Ascending aorta (tissue), 2 donors: ENCODE measurements at regions not wholly inside any gene's neighbourhood (a gene's known extent, or its start where the extent isn't known, plus 50 kb on each side); places are given as distances from the start of the nearest gene placed in this dataset.
"Not testable (repeated sequence)": the region's sequence is repeated elsewhere in the genome, so short reads cannot be mapped to it uniquely, and the experiment has no call there.

Source experiments
- DNase-seq, 2 donors: peaks; one replicate each; pipeline ENCODE4 v3.0.0-alpha.2; 2019; ENCODE audit warnings: low spot score in 2 of 2
- H3K27ac ChIP-seq, 2 donors: fragments of 200-600 bp; sonication (generic); one replicate each; pipeline ENCODE4 v1.5.1; 2016 to 2017; ENCODE audit warnings: mild to moderate bottlenecking in 1 of 2
- H3K27me3 ChIP-seq: fragments of 200-600 bp; sonication (generic); one replicate; pipeline ENCODE4 v1.5.1; 2017
- H3K36me3 ChIP-seq, 2 donors: fragments of 200-600 bp; sonication (generic); one replicate each; pipeline ENCODE4 v1.5.1; 2016
- H3K4me1 ChIP-seq, 2 donors: fragments of 200-600 bp; sonication (generic); one replicate each; pipeline ENCODE4 v1.5.1; 2016 to 2017; ENCODE audit warnings: mild to moderate bottlenecking in 1 of 2
- H3K4me3 ChIP-seq, 2 donors: fragments of 200-600 bp; sonication (generic); one replicate each; pipeline ENCODE4 v1.5.1; 2016 to 2017; ENCODE audit warnings: mild to moderate bottlenecking in 1 of 2
- H3K9me3 ChIP-seq, 2 donors: fragments of 200-600 bp; sonication (generic); one replicate each; pipeline ENCODE4 v1.5.1; 2016
- intact Hi-C: fragments of 100-400 bp; cut with DNase I; formaldehyde crosslinking; loops from one replicate; pipeline ENCODE4 v1.15.1; 2023
- TF ChIP-seq, protein P1 (sequence below), 3 experiments: fragments of 200-600 bp in 2 of 3; fragments of 450-650 bp in 1 of 3; sonication (generic) in 2 of 3; IDR thresholded peaks; one replicate each; pipeline ENCODE4 v1.5.1; 2016 to 2019; ENCODE audit warnings: antibody characterized with exemption in 3 of 3, mild to moderate bottlenecking in 1 of 3, moderate library complexity in 1 of 3

DNA sequence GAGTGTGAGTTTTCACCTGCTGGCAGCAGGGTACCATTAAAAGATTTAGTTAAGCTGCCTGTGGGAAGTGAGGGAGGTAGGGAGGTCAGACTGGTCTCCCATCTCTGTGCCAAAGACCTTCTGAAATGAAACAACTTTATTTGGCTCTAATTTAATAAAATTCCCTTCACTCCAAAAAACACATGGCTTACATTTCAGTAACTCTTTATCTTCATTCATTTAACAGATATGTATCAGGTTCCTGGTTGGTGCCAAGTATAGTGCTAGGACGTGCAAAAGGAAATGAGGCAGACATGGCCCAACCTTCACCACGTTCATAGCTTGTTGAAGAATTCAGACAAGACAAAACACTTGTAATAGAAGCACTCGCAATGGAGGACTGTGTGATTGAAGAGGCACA lies 282.3 kb downstream of the SEC16B start:
- no peaks in the 10 kb centered on the region for H3K27me3 ChIP-seq
- no peak overlapping the region for H3K27ac ChIP-seq
- intact Hi-C loops, result no loop called here
- TF ChIP-seq, protein P1, sequence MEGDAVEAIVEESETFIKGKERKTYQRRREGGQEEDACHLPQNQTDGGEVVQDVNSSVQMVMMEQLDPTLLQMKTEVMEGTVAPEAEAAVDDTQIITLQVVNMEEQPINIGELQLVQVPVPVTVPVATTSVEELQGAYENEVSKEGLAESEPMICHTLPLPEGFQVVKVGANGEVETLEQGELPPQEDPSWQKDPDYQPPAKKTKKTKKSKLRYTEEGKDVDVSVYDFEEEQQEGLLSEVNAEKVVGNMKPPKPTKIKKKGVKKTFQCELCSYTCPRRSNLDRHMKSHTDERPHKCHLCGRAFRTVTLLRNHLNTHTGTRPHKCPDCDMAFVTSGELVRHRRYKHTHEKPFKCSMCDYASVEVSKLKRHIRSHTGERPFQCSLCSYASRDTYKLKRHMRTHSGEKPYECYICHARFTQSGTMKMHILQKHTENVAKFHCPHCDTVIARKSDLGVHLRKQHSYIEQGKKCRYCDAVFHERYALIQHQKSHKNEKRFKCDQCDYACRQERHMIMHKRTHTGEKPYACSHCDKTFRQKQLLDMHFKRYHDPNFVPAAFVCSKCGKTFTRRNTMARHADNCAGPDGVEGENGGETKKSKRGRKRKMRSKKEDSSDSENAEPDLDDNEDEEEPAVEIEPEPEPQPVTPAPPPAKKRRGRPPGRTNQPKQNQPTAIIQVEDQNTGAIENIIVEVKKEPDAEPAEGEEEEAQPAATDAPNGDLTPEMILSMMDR (IDR thresholded peaks at IDR 0.05), result no peak
- no peak for DNase-seq
- no peaks in the 10 kb centered on the region for H3K36me3 ChIP-seq
- H3K4me3 ChIP-seq, result no peak overlapping the region
- H3K4me1 ChIP-seq, result no peaks in the 10 kb centered on the region
- H3K9me3 ChIP-seq, result no peaks in the 10 kb centered on the region

DNA sequence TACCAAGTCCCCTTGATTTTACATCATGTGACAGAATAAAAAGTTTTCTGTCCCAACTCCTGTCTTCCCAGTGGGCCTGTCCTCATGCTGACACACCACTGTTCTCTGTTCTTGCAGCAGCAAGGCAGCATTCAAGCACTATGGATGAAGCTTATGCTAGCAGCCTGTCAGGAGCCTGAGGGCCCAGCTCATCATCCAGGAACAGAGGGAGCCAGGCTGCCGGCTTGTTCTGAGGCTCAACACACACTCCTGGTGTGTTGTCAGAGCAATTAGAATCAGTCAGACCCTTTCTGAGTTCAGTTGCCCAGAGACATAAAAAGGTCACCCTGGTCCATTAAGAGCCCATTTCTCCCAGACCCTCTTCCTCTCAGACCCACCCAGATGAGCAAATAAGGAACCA lies 282.9 kb downstream of the SEC16B start:
- TF ChIP-seq, protein P1 (IDR thresholded peaks at IDR 0.05), result no peak

DNA sequence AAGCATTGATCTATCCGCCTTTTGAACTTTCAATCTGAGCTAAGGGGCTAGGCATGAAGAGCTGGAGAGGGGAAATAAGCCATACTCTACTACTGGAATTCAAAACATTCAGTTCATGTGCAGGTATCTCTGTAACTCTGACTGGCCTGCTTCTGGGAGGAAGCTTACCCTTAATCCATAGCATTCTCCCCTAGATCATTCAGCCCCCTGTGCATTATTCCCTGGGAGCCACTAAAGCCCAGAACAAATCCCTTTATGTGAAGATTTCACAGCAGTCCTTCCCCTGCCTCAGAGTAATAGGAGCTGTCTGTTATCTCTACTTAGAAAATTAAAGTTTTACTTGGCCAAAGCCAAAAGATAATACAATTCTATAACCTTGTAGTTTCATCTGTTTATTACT lies 300.7 kb downstream of the SEC16B start:
- TF ChIP-seq, protein P1 (IDR thresholded peaks at IDR 0.05), result no peak
- DNase-seq, result no peak
- H3K4me3 ChIP-seq, result no peak overlapping the region
- no peaks in the 10 kb centered on the region for H3K4me1 ChIP-seq
- no peaks in the 10 kb centered on the region for H3K9me3 ChIP-seq
- intact Hi-C loops, result no loop called here
- no peak overlapping the region for H3K27ac ChIP-seq
- no peaks in the 10 kb centered on the region for H3K36me3 ChIP-seq
- H3K27me3 ChIP-seq, result no peaks in the 10 kb centered on the region

More for the DNA sequence above, 282.9 kb downstream of the SEC16B start:
- no peak for DNase-seq
- Histone ChIP-seq H3K4me3 (no peak overlapping the region), H3K27ac (no peak overlapping the region), H3K36me3 (no peaks in the 10 kb centered on the region), H3K27me3 (no peaks in the 10 kb centered on the region), H3K4me1 (no peaks in the 10 kb centered on the region), H3K9me3 (no peaks in the 10 kb centered on the region)
- intact Hi-C loops, result no loop called here

DNA sequence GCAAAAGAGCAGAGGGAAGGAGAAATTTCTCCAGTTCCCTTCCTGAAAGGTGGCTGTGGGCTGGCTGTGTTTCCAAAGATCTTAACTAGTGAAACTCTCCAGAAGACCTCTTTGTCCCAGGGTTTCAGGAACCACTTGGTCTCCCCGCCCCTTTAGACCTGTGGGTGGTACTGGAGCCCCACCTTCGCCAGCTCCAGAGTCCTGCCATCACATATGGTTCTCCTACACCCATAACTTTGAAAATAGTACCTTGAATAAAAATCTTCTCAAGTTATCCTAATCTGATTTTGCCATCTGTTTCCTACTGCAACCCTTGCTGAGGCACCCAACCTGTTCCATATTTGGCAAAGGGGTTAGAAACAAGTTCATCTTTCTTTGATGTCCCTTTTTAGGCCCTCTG lies 303.9 kb downstream of the SEC16B start:
- Histone ChIP-seq H3K36me3 (no peaks in the 10 kb centered on the region), H3K9me3 (no peaks in the 10 kb centered on the region), H3K27ac (no peak overlapping the region), H3K4me1 (no peaks in the 10 kb centered on the region), H3K27me3 (no peaks in the 10 kb centered on the region), H3K4me3 (no peak overlapping the region)
- DNase-seq, result no peak
- TF ChIP-seq, protein P1 (IDR thresholded peaks at IDR 0.05), result no peak
- intact Hi-C loops, result no loop called here

DNA sequence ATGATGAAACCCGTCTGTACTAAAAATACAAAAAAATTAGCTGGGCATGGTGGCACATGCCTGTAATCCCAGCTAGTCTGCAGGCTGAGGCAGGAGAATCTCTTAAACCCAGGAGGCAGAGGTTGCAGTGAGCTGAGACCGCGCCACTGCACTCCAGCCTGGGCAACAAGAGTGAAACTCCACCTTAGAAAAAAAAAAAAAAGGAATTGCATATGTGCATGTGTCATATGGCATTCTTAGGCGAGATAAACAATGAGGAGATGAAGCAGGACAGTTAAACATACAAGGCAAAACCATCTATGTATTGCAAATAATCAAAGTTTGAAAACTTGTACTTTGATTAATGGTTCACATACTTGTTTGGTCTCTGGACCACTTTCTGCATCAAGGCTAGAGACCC lies 305.1 kb downstream of the SEC16B start:
- H3K4me3 ChIP-seq, H3K9me3 ChIP-seq, H3K27ac ChIP-seq, intact Hi-C loops, H3K4me1 ChIP-seq, DNase-seq, H3K27me3 ChIP-seq, H3K36me3 ChIP-seq: not testable (repeated sequence)

DNA sequence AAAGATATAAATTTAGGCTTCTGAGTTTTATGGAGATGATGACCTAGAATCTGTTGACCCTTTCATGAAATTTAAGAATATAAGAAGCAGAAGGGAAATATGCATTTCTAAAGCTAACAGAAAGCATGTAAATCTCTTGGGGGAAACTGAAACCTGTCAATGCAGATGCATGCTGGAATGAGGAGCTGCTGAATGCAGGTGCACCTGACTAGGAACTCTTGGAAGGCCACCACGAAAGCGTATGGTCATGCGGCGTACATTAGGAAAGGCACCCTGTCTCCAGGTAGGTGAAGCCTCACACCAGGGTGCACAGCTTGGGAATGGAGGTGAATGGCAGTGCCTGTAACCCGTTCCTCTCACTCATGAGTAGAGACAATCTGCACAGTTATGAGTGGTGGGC lies 309.7 kb downstream of the SEC16B start:
- Histone ChIP-seq H3K27ac (no peak overlapping the region), H3K27me3 (no peaks in the 10 kb centered on the region), H3K4me3 (no peak overlapping the region), H3K36me3 (no peaks in the 10 kb centered on the region), H3K4me1 (no peaks in the 10 kb centered on the region), H3K9me3 (no peaks in the 10 kb centered on the region)
- TF ChIP-seq, protein P1 (IDR thresholded peaks at IDR 0.05), result no peak
- intact Hi-C loops, result no loop called here
- DNase-seq, result no peak
